ENCODE measurements at regions not wholly inside any gene's neighbourhood (a gene's known extent, or its start where the extent isn't known, plus 50 kb on each side); places are given as distances from the start of the nearest gene placed in this dataset.

- H3K4me3 ChIP-seq (ENCODE audit: low read depth, low read length) = no peak overlapping the region
- DNase-seq (ENCODE audit: low read depth) = no peak
- TF ChIP-seq, protein P1, sequence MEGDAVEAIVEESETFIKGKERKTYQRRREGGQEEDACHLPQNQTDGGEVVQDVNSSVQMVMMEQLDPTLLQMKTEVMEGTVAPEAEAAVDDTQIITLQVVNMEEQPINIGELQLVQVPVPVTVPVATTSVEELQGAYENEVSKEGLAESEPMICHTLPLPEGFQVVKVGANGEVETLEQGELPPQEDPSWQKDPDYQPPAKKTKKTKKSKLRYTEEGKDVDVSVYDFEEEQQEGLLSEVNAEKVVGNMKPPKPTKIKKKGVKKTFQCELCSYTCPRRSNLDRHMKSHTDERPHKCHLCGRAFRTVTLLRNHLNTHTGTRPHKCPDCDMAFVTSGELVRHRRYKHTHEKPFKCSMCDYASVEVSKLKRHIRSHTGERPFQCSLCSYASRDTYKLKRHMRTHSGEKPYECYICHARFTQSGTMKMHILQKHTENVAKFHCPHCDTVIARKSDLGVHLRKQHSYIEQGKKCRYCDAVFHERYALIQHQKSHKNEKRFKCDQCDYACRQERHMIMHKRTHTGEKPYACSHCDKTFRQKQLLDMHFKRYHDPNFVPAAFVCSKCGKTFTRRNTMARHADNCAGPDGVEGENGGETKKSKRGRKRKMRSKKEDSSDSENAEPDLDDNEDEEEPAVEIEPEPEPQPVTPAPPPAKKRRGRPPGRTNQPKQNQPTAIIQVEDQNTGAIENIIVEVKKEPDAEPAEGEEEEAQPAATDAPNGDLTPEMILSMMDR (IDR thresholded peaks at IDR 0.05; ENCODE audit: insufficient read depth, low read depth, low read length, missing control alignments) = no peak
Observed at GRCh38 chr7:114021135-114021534, 102.3 kb upstream of the PPP1R3A start.

DNA sequence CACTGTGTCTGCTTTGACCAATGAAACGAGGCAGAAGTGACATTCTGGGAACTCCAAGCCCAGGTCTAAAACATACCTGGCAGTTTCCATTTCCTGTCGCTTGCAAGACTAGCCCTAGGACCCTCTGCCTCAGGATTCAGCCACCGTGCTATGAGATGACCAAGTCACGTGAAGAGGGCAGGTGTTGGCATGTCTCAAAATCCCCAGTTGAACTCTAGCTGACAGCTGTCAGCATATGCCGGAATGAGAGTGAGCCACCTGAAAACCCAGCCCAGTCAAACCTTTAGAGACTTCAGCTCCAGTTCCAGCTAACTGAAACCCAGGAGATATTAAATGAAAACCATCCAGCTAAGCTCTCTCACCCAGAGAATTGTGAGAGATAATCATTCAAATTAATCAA is 89.9 kb upstream of the PPP1R3A start:
- no peak for DNase-seq (ENCODE audit: low read depth)
- H3K4me3 ChIP-seq (ENCODE audit: low read depth, low read length) = no peak overlapping the region
- TF ChIP-seq, protein P1 (IDR thresholded peaks at IDR 0.05; ENCODE audit: insufficient read depth, low read depth, low read length, missing control alignments) = no peak

DNA sequence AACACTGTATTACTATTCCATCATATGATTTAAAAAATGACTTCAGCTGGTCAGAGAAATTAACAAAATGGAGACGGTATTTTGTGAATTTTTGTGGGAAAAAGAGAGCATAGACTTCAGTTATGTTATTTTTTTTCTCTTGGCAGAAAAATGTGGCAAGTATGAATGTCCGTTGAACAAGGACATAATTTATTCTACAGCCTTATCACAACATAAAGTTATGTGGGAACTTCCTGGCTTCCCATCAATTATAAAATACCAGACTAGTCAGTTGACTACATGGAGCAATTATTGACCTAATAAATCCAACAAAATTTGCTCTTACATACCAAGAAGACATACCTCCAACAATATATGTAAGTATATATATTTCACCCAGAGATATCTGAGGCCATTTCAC is 88.6 kb upstream of the PPP1R3A start:
- DNase-seq (ENCODE audit: low read depth) = no peak
- no peak overlapping the region for H3K4me3 ChIP-seq (ENCODE audit: low read depth, low read length)
- TF ChIP-seq, protein P1 (IDR thresholded peaks at IDR 0.05; ENCODE audit: insufficient read depth, low read depth, low read length, missing control alignments) = no peak

- no peak for DNase-seq (ENCODE audit: low read depth)
- TF ChIP-seq, protein P1 (IDR thresholded peaks at IDR 0.05; ENCODE audit: insufficient read depth, low read depth, low read length, missing control alignments) = no peak
- no peak overlapping the region for H3K4me3 ChIP-seq (ENCODE audit: low read depth, low read length)
Observed at GRCh38 chr7:113998934-113999333, 80.1 kb upstream of the PPP1R3A start.

- TF ChIP-seq, protein P1 (IDR thresholded peaks at IDR 0.05; ENCODE audit: insufficient read depth, low read depth, low read length, missing control alignments) = no peak
- H3K4me3 ChIP-seq (ENCODE audit: low read depth, low read length) = no peak overlapping the region
- DNase-seq (ENCODE audit: low read depth) = no peak
Observed at GRCh38 chr7:113996405-113996804, 77.6 kb upstream of the PPP1R3A start.

GRCh38 chr7:113986216-113986615 is 67.4 kb upstream of the PPP1R3A start:
- no peak for DNase-seq (ENCODE audit: low read depth)
- TF ChIP-seq, protein P1 (IDR thresholded peaks at IDR 0.05; ENCODE audit: insufficient read depth, low read depth, low read length, missing control alignments) = no peak
- H3K4me3 ChIP-seq (ENCODE audit: low read depth, low read length) = no peak overlapping the region

- H3K4me3 ChIP-seq (ENCODE audit: low read depth, low read length) = no peak overlapping the region
- DNase-seq (ENCODE audit: low read depth) = no peak
- TF ChIP-seq, protein P1 (IDR thresholded peaks at IDR 0.05; ENCODE audit: insufficient read depth, low read depth, low read length, missing control alignments) = no peak
Observed at GRCh38 chr7:113976508-113976907, 57.7 kb upstream of the PPP1R3A start.

Measured in GM12865 (cell line).